ENCODE measurements at regions not wholly inside any gene's neighbourhood (a gene's known extent, or its start where the extent isn't known, plus 50 kb on each side); places are given as distances from the start of the nearest gene placed in this dataset.

- TF ChIP-seq CTCF (IDR thresholded peaks at IDR 0.05; ENCODE audit: insufficient read depth, low read length, poor library complexity, severe bottlenecking) (no peak), EZH2phosphoT487 (conservative IDR thresholded peaks at IDR 0.05; ENCODE audit: low read length) (no peak)
These were observed 98.1 kb downstream of the DIRAS2 start for GRCh38 chr9:90544488-90544887.

Measured in SU-DHL-6 (cell line).